ENCODE measurements at regions not wholly inside any gene's neighbourhood (a gene's known extent, or its start where the extent isn't known, plus 50 kb on each side); places are given as distances from the start of the nearest gene placed in this dataset.

DNA sequence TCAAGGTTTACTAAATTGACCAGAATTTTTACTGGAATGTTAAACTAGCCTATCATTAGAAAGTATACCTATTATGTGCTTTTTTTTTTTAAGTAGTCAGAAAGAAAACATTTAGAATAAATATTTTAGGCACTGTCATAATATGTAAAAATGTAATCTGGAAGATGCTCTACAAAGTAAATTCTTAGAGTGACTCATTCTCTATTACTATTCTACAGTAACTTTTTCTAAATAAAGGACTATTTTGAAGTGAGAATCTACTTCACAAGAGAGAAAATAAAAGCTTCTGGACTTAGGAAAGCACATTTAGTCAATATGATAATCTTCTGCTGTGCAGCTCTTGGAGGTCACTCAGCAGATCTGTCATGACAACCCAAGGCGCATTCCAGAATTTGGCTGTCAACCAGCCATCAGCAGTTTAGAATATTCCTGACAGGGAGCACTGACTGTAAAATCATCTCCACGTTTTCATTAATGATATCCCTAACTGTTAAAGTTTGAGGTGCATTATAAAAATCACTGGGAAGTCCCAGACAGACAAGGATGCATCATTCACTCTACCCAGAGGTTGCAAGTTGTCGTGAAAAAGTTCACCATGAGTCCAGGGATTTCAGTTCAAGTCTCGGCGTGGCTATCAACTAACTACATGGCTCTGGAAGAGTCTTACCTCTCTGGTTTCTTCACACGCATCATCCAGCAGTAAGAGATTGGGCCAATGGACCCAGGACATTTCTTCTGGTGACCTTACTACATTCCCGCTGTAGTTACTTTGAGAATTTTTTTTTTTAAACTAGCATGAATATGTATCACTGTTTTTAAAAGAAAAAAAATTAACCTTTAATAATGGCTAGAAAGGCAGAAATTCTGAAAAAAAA, 374.9 kb downstream of the GJA1 start:
- no peak for TF ChIP-seq POLR2A (IDR thresholded peaks at IDR 0.05; ENCODE audit: low read length)
- TF ChIP-seq GATA1 (IDR thresholded peaks at IDR 0.05; ENCODE audit: low read depth, low read length), result no peak

Measured in erythroblast (primary cell).